Natural killer cell (primary cell): ENCODE measurements at regions not wholly inside any gene's neighbourhood (a gene's known extent, or its start where the extent isn't known, plus 50 kb on each side); places are given as distances from the start of the nearest gene placed in this dataset.

Source experiments
- ATAC-seq, 3 donors: fragments of 150-1000 bp in 2 of 3; fragments of 200-7000 bp in 1 of 3; cut with Tn5 transposase; 1 replicate in 1 of 3; 2 replicates in 2 of 3; pipeline ENCODE4 v1.10.0; 2021; ENCODE audit warnings: mild to moderate bottlenecking in 2 of 3, moderate library complexity in 2 of 3
- DNase-seq, 2 donors: peaks; one replicate each; pipeline versions ENCODE4 v3.0.0 to v3.0.0-alpha.2; 2013 to 2021; ENCODE audit warnings: mixed read lengths in 1 of 2
- H3K27ac ChIP-seq: one replicate; pipeline ENCODE4 v1.5.1; 2013; ENCODE audit warnings: mild to moderate bottlenecking, low read length
- H3K27me3 ChIP-seq: one replicate; pipeline ENCODE4 v1.6.1; 2013; ENCODE audit warnings: low read length; ENCODE audit not compliant: control insufficient read depth, insufficient read depth
- H3K36me3 ChIP-seq: one replicate; pipeline ENCODE4 v1.6.1; 2013; ENCODE audit warnings: low read length; ENCODE audit not compliant: control insufficient read depth, insufficient read depth
- H3K4me1 ChIP-seq: one replicate; pipeline ENCODE4 v1.6.1; 2013; ENCODE audit warnings: low read length; ENCODE audit not compliant: control insufficient read depth, insufficient read depth
- H3K4me3 ChIP-seq: one replicate; pipeline ENCODE4 v1.5.1; 2013; ENCODE audit warnings: low read length
- H3K9me3 ChIP-seq: one replicate; pipeline ENCODE4 v1.6.1; 2013; ENCODE audit warnings: low read length; ENCODE audit not compliant: control insufficient read depth, insufficient read depth
- H3K27ac Mint-ChIP-seq, 2 donors: one replicate each; pipeline ENCODE4 v1.8.0; 2022; ENCODE audit warnings: mild to moderate bottlenecking in 2 of 2, mixed read lengths in 2 of 2, moderate library complexity in 1 of 2
- H3K27me3 Mint-ChIP-seq, 2 donors: one replicate each; pipeline ENCODE4 v1.8.0; 2022; ENCODE audit warnings: low read depth in 2 of 2, mixed read lengths in 2 of 2
- H3K36me3 Mint-ChIP-seq: one replicate; pipeline ENCODE4 v1.8.0; 2022; ENCODE audit warnings: mixed read lengths
- H3K4me1 Mint-ChIP-seq, 2 donors: one replicate each; pipeline ENCODE4 v1.8.0; 2022; ENCODE audit warnings: mixed read lengths in 2 of 2
- H3K4me3 Mint-ChIP-seq: one replicate; pipeline ENCODE4 v1.8.0; 2022; ENCODE audit warnings: mild to moderate bottlenecking, moderate library complexity, mixed read lengths
- H3K9me3 Mint-ChIP-seq, 2 donors: one replicate each; pipeline ENCODE4 v1.8.0; 2022; ENCODE audit warnings: mixed read lengths in 2 of 2
- CTCF ChIP-seq: fragments of 200-600 bp; IDR thresholded peaks from one replicate; pipeline ENCODE4 v1.8.0; 2022; ENCODE audit warnings: antibody characterized with exemption
- WGBS: methylation state at CpG from one replicate; pipeline ENCODE4 v1.1.7; 2013; ENCODE audit warnings: missing lambda C conversion rate; ENCODE audit not compliant: insufficient coverage; 5-methylcytosine and 5-hydroxymethylcytosine counted together
- intact Hi-C: fragments of 100-400 bp; cut with micrococcal nuclease; formaldehyde crosslinking; loops from one replicate; pipeline ENCODE4 v1.14.2; 2022

GRCh38 chr16:54512467-54512995 lies 225.9 kb upstream of the IRX3 start:
- Histone ChIP-seq H3K4me1 (no peaks in the 10 kb centered on the region), H3K27me3 (no peaks in the 10 kb centered on the region), H3K36me3 (no peaks in the 10 kb centered on the region), H3K9me3 (no peaks in the 10 kb centered on the region), H3K4me3 (no peak overlapping the region), H3K27ac (no peak overlapping the region)
- intact Hi-C loops, result no loop called here
- H3K27me3 Mint-ChIP-seq, result peaks cover 0 to 5% of the 10 kb centered on the region in 2 donors
- no peaks in the 10 kb centered on the region for H3K4me1 Mint-ChIP-seq
- no peaks in the 10 kb centered on the region for H3K36me3 Mint-ChIP-seq
- no peak overlapping the region for H3K4me3 Mint-ChIP-seq
- DNase-seq (no peak), ATAC-seq (no peak)
- TF ChIP-seq CTCF, result no peak
- 85% methylated on average over 14 of the region's 16 CpGs for WGBS
- H3K27ac Mint-ChIP-seq, result no peak overlapping the region
- no peaks in the 10 kb centered on the region for H3K9me3 Mint-ChIP-seq

- 58% methylated on average over 3 of the region's 3 CpGs for WGBS
- ATAC-seq (no peak), DNase-seq (no peak)
- Histone ChIP-seq H3K36me3 (no peaks in the 10 kb centered on the region), H3K27ac (no peak overlapping the region), H3K9me3 (no peaks in the 10 kb centered on the region), H3K4me3 (no peak overlapping the region), H3K4me1 (no peaks in the 10 kb centered on the region), H3K27me3 (no peaks in the 10 kb centered on the region)
- H3K4me3 Mint-ChIP-seq, result no peak overlapping the region
- H3K4me1 Mint-ChIP-seq, result no peaks in the 10 kb centered on the region
- intact Hi-C loops, result no loop called here
- peaks cover 8 to 11% of the 10 kb centered on the region in 2 donors for H3K27me3 Mint-ChIP-seq
- no peaks in the 10 kb centered on the region for H3K9me3 Mint-ChIP-seq
- H3K36me3 Mint-ChIP-seq, result no peaks in the 10 kb centered on the region
- H3K27ac Mint-ChIP-seq, result no peak overlapping the region
- no peak for TF ChIP-seq CTCF
Measured at GRCh38 chr16:54511222-54511731, 224.7 kb upstream of the IRX3 start.

- Mint-ChIP-seq H3K36me3 (no peaks in the 10 kb centered on the region), H3K9me3 (no peaks in the 10 kb centered on the region), H3K4me1 (no peaks in the 10 kb centered on the region), H3K27me3 (peaks cover 13 to 14% of the 10 kb centered on the region in 2 donors), H3K27ac (no peak overlapping the region), H3K4me3 (no peak overlapping the region)
- 93% methylated on average over 10 of the region's 10 CpGs for WGBS
- intact Hi-C loops, result no loop called here
- no peak for TF ChIP-seq CTCF
- Histone ChIP-seq H3K4me1 (no peaks in the 10 kb centered on the region), H3K36me3 (no peaks in the 10 kb centered on the region), H3K27me3 (no peaks in the 10 kb centered on the region), H3K27ac (no peak overlapping the region), H3K9me3 (no peaks in the 10 kb centered on the region), H3K4me3 (no peak overlapping the region)
- no peak for ATAC-seq
- DNase-seq, result no peak
Measured at GRCh38 chr16:54510685-54511221, 224.2 kb upstream of the IRX3 start.

- Histone ChIP-seq H3K27me3 (no peaks in the 10 kb centered on the region), H3K27ac (no peak overlapping the region), H3K4me1 (no peaks in the 10 kb centered on the region), H3K9me3 (no peaks in the 10 kb centered on the region), H3K36me3 (no peaks in the 10 kb centered on the region), H3K4me3 (no peak overlapping the region)
- no peaks in the 10 kb centered on the region for H3K36me3 Mint-ChIP-seq
- DNase-seq (no peak), ATAC-seq (no peak)
- no peak overlapping the region for H3K27ac Mint-ChIP-seq
- H3K4me3 Mint-ChIP-seq, result no peak overlapping the region
- 86% methylated on average over 11 of the region's 11 CpGs for WGBS
- no peaks in the 10 kb centered on the region for H3K9me3 Mint-ChIP-seq
- intact Hi-C loops, result no loop called here
- H3K4me1 Mint-ChIP-seq, result no peaks in the 10 kb centered on the region
- H3K27me3 Mint-ChIP-seq, result peaks cover 16 to 25% of the 10 kb centered on the region in 2 donors
- TF ChIP-seq CTCF, result no peak
Measured at GRCh38 chr16:54509456-54509855, 222.9 kb upstream of the IRX3 start.
